ENCODE measurements at regions not wholly inside any gene's neighbourhood (a gene's known extent, or its start where the extent isn't known, plus 50 kb on each side); places are given as distances from the start of the nearest gene placed in this dataset.

DNA sequence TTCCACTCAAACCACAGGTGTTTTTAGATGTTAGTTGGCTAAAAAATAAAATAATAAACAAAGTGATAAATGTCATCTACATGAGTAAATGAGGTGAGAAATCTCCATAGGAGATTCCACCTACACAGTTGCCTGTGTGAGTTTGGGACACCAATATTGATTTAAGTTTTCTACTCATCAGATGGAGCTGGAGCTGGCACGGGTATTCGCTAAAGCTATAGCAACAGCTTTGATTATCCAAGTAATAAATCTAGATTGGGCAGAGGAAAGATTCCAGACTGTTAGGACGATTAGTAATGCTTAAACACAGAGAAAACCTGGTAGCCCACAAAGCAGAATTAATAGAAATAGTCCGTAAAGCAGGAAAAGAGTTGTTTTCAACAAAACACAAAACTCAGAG is 313.9 kb downstream of the PABPC4L start:
- no peak for DNase-seq (ENCODE audit: low spot score)

DNA sequence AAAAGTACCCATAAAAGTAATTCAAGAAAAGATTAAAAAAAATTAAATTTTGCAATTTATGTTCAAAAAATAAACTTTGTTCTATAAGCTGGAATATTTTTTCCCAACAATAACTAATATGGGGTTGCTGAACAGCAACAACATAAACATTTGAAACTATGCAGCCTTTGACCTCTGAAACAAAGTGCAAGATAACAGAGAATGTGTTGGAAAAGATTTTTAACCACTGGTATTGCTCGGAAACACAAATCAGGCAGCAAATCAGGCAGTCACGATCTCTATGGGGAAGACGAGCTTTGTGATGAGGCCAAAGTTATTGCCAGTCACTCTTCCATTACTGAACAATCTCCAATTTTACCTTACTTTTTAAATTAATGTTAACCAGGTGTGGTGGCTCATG is 332.1 kb downstream of the PABPC4L start:
- DNase-seq (ENCODE audit: low spot score) = no peak

DNA sequence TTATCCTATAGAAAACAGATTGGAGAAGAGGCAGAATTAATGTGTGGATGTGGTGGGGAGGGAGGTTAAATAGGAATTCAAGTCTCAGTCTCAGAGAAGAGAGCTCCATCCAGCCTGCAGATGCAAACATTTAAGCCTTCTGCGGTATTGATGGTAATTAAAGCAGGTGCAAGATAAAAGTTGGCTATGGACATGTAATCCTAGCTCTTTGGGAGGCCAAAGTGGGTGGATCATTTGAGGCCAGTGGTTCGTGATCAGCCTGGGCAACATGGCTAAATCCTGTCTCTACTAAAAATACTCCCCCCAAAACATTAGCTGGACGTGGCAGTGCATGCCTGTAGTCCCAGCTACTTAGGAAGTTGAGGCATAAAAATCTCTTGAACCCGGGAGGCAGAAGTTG is 332.7 kb downstream of the PABPC4L start:
- no peak for DNase-seq (ENCODE audit: low spot score)

DNA sequence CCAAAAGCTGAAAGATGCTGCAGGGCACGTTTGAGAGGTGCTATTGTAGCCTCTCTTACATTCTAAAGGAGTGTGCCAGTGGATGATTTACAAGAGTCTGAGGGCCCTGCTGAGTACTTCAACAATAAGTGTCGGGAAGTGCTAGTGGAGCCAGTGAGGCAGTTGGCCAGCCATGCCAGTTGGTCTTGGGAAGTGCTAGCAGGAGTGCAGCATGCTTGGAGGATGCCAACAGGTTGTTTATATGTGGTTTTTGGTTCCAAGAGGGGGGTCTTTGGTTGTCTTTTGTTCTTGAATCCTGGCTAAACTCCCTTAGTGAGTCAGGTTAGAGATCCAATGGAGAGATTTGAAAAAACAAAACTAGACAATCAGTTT is 335.3 kb downstream of the PABPC4L start:
- DNase-seq (ENCODE audit: low spot score) = no peak

DNA sequence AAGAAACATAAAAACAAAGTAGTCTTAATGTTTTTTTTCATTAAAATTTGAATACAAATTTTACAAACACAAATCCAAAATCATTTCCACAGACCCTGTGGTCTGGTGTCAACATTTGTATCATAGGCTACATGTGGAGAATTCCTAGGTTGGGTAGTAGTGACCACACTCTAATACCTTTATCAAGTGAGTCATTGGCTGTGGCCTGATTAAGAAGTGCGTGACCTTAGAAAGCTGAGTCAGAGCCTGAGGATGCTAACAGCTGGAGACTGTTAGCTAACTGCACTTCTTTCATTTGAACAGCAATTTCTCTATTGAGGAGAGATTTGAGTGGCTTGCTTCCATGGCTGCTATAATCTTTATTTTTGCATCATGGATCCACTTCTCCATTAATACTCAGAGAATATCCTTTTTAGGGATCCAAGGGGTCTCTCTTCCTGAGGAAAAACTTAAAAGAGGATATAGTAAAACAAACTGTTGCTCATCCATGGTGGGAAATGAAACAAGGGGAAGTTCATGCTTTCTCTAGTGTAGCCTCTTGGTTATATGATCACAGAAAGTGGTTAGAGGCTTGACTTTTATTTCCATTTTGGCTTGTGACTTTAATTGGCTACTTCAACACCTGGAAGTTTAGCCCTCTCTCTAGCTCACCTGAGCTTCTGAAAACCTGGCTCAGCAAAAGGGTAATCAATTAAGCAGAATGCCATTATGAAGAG is 335.8 kb downstream of the PABPC4L start:
- peak; percentile 52 for DNase-seq (ENCODE audit: low spot score)

DNA sequence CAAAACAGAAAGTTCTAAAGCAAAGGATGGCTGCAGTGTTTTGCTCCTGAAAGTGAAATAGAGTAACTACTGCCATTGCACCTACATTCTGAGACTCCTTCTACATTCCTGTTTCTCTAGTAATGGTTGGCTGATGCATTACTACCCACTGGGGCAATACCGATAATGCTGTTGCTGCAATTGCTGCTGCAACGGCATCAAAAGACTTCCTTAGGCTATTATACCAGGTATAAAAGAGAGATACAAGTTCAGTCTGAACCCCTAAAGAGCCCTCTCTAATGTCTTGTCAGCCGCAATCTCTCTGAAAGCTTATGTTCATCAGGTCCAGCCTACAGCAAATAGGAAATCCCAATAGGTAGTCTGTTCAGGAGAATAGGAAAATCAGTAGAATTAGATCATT is 338.4 kb downstream of the PABPC4L start:
- no peak for DNase-seq (ENCODE audit: low spot score)

DNA sequence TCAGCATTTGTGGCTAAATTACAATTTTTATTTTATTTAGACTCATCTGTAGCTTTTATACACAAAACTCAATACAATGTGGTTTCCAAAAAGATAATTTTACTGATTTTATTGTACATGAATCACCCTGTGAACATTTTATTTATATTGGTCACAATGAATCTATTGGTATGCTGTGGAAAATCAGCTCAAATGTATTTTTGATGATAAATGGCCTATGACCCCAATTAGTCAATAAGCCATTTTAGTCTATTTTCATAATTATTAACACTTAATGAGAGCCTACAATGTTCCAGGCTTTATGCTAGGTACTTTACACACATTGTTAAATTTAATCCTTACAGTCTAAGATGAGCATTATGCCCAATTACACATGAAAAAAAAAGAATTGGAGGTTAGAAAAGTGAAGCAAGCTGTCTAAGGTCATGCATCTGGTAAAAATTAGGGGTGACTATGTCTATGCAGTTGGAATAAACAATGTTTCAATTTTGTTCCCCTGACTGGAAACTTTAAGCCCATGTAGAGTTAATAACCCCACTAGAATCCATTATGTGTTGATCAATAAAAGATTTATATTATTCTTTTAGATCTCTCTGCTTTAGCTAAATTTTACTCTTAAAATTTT is 344.7 kb downstream of the PABPC4L start:
- no peak for DNase-seq (ENCODE audit: low spot score)

DNA sequence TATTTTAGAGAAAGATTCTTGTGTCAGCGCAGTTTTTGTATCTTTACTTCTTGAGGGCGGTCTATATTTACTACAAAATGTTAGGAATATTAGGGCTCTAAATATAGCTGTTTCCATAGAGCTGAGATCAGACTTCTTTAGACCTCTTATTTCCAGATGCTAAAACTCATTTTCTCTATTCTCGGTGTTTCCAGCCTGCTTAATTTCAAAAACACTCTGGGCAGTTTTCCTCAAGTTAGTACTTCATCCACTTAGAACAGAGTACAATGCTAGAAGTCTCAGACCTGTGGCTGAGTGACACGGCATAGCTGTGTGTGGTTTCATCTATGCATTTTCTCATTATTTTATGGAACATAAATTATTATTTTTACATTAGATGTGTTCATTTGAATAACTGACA is 346.6 kb downstream of the PABPC4L start:
- DNase-seq (ENCODE audit: low spot score) = no peak

DNA sequence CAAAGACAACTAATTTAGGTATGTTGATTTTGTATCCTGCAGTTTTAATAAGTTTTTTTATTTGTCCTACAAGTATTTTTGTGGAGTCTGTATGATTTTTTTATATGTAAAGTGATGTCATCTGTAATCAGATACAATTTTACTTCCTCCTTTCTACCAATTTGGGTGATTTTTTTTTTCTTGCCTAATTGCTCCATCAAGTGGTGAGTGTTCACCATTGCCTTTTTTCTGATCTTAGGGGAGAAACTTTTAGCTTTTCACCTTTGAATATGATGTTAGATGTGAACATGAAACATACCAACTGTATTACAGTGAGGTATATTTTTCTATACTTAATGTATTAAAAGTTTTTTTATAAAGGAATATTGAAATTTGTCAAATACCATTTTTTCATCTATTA is 362.3 kb downstream of the PABPC4L start:
- DNase-seq (ENCODE audit: low spot score) = peak; percentile 9

DNA sequence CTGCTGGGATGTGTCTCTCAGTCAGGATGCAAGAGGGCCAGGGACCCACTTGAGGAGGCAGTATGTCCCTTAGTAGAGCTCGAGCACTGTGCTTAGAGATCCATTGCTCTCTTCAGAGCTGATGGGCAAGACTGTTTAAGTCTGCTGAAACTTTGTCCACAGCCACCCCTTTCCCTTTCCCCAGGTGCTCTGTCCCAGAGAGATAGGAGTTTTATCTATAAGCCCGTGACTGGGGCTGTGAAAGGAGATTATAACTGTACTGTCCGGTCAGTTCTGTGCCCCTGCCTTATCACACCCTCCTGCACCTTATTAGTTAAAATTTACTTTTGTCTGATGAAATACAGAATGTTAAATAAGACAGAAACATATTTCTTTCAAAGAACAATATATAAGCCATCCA is 378.4 kb downstream of the PABPC4L start:
- no peak for DNase-seq (ENCODE audit: low spot score)

DNA sequence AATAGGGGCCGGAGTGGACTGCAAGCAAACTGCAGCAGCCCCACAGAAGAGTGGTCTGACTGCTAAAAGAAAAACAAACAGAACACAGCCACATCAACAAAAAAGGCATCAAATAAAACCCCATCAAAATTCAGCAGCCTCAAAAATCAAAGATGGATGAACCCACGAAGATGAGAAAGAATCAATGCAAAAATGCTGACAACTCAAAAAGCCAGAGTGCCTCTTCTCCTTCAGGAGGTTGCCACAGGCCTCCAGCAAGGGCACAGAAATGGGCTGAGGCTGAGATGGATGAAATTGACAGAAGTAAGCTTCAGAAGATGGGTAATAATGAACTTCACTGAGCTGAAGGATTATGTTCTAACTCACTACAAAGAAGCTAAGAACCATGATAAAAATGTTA is 388.6 kb downstream of the PABPC4L start:
- DNase-seq (ENCODE audit: low spot score) = no peak

DNA sequence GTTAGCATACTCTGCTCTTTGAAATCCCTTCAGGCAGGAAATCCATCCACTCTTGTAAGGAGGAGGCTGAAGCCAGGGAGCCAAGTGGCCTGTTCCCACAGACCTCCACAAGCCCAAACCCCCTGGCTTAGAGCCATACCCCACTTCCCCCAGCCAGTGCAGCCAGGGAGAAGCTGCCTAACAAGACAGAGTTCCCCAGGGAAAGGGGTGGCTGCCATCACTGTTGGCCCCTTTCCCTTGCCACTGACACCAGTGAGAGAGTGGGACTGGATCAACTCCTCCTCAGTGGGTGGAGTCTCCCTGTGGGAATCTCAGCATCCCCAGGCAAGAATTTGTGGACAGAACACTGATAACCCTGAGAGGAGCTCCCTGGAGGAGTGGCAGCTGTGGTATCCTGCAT is 389.4 kb downstream of the PABPC4L start:
- DNase-seq (ENCODE audit: low spot score) = no peak

DNA sequence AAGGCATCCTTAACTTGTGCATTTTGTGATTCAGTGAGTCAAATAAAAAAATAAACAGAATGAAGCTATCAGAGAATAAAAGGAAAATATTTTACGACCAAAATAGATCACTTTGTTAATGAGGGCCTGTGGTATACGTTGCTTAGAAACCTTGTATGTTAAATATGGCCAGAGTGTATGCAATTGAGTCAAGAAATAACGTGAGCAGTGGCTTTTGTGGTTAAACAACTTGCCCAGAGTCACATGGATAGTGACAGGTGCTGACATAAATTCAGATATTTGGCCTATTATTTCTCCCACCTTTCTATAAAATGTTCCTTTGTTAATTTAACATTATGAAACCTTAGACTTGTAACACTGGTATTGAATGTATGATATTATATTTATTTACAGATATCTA is 393.4 kb downstream of the PABPC4L start:
- no peak for DNase-seq (ENCODE audit: low spot score)

DNA sequence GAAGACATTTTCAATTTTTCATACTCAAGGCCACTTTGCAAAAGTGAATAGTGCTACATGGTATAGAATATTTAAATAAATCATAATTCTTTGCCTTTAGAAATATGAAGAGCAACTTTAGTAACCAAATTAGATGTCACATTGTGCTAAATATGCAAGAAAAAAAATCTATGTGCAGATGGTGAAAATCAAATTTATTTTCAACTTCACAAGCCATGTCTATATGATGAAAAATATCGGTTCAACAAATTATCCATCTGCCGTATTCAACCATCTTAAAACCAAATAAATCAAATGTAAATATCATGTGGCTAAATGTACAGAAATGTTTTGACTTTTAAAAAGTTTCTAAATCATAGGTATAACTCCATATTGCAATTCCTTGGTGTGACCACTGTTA is 398.2 kb downstream of the PABPC4L start:
- DNase-seq (ENCODE audit: low spot score) = no peak

DNA sequence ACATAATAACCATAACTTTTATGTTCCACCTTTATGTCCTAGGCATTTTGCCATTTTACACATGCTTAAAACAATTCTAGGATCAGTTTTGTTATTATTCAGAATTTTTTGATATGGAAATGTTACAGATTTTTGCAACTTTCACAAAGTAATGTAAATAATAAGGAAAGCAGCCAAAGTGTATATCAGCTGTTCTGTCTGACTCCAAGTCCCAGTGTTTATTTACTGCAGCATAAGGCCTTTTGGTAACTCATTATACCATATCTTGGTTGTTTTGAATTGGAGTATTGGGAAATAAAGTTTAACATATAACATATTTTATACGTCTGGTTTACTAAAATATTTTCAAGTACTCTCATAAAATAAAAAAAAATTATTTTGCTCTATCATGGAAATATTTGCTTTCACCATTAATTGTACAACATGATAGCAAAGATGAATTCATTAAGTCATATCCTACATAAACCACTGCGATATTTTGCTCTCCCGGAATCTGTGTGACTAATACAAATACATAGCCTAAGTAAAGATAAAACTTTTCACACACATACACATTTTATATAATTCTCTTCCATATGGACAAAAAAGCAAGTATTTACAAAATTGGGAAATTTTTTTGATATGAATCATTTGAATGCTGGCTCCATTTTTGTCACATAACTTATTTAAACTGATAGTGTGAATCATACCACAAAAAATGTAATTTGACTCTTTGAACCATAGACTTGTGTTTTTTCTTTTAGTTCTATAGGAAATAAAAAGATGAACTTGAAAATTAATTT is 399.0 kb downstream of the PABPC4L start:
- no peak for DNase-seq (ENCODE audit: low spot score)

DNA sequence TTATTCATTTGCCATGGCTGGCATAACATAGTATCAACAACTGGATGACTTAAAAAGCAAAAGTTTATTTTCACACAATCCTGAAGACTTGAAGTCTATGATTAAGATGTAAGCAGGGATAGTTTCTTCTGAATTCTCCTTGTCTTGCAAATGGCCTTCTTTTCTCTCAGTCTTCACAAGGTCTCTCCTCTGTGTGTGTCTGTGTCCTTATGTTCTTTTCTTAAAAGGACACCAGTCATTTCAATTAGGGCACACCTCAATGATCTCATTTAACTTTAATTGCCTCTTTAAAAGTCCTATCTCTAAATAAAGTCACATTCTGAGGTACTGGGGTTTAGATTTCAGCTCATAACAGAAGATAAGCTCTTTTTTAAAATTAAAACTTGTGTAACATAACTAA is 399.7 kb downstream of the PABPC4L start:
- DNase-seq (ENCODE audit: low spot score) = no peak

DNA sequence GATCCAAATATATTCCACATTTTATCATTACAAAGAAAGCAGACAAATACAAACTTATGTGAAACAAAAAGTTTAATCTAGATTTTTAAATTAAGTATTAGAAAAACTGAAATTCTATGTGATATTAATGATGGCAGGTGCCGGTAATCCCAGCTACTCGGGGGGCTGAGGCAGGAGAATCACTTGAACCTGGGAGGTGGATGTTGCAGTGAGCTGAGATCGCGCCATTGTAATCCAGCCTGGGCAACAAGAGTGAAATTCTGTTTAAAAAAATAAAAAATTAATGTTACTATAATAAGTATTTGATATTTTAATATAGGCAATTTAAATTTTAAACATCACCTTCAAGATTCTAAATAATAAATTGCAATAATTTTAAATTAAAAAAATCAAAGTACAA is 400.6 kb downstream of the PABPC4L start:
- no peak for DNase-seq (ENCODE audit: low spot score)

DNA sequence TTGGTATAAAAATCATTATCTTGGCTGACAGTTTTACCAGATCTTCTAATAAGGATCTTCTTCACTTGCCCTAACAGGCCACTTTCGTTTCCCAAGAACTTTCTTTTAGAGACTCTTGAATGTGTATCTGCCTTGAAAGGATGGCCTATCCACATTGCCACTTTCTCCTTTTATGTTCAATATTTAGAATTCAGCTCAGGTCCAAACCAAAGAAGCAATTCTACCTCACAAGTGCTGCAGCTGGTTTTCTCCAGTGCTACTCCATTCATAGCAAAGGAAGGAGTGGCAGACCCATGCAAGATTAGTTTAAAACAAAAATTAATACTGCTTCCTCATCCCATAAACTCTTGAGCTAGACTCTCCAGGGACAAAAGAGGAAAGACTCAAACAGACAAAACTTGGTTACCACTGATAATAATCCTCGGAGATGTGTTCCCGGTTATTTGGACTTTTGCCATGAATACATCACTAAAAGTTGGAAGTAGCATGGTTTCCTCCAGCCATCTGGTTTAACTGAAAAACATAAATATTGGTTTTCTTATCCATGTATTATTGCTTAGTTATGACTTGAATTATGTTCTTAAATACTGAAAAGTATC is 401.8 kb downstream of the PABPC4L start:
- DNase-seq (ENCODE audit: low spot score) = no peak

DNA sequence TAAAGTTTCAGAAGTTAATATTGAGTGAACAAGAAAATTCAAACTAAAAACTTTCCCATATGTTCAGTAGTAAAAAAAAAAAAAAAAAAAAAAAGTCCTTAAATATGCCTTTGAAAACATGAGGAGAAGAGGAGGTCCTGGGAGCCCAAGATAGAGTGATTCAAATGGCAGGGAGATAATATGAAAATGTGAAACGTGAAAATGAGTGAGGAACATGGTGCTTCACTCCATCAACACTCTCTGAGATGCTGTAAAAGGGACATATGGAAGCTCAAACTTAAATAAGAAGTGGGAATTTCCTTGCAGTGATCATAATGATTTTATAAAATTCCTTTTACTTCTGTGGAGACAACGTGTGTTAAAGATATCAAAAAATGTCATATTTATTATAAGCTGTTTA is 423.9 kb downstream of the PABPC4L start:
- DNase-seq (ENCODE audit: low spot score) = no peak

DNA sequence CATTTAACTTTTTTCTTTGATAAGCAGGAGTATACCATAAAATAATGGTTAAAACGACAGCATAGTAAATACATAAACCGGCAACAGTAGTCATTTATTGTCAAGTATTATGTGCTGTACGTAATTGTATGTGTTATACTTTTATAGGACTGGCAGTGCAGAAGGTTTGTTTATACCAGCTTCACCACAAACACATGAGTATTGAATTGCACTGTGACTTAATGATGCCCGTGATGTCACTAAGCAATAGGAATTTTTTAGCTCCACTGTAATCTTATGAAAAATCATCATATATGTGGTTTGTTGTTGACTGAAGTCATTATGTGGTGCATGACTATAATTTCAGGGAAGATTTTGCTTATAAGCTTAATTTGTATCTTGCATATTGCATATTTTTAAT is 424.6 kb downstream of the PABPC4L start:
- DNase-seq (ENCODE audit: low spot score) = no peak

DNA sequence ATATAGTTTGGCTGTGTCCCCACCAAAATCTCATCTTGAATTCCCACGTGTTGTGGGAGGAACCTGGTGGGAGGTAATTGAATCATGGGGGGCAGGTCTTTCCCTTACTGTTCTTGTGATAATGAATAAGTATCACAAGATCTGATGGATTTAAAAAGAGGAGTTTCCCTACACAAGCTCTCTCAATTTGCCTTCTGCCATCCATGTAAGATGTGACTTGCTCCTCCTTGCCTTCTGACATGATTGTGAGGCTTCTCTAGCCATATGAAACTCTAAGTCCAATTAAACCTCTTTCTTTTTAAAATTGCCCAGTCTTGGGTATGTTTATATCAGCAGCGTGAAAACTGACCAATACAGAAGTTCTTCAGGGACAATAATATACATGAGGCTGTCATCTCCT is 425.1 kb downstream of the PABPC4L start:
- DNase-seq (ENCODE audit: low spot score) = no peak

DNA sequence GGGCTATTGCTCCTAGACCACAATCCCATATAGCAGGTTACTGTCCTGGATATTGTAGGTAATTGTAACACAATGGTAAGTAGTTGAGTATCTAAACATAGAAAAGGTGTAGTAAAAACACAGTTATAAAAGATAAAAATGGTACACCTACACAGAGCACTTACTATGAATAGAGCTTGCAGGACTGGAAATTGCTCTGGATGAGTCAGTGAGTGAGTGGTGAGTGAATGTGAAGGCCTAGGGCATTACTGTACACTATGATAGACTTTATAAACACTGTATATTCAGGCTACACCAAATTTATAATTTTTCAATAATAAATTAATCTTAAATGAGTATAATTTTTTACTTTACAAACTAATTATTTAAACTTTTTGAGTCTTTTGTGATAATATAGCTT is 425.7 kb downstream of the PABPC4L start:
- no peak for DNase-seq (ENCODE audit: low spot score)

DNA sequence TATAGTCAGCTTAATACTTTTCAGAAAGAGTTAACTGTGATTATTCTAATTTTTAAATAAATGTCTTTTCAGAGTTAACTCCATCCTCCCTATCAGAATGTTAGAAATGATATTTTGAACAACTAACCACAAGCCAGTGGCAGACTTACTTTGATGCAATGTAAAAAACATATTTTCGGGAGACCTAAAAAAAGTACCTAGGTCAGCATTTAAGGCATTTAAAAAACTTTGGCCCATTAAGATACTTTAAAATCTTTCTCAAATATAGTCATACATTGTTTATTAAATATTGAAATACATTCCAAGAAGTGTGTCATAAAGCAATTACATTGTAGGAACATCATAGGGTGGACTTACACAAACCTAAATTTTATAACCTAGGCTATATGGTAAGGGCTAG is 426.1 kb downstream of the PABPC4L start:
- no peak for DNase-seq (ENCODE audit: low spot score)
